GM19238 (cell line): ENCODE measurements at regions not wholly inside any gene's neighbourhood (a gene's known extent, or its start where the extent isn't known, plus 50 kb on each side); places are given as distances from the start of the nearest gene placed in this dataset.

Experiments
- DNase-seq: peaks from one replicate; pipeline ENCODE4 v3.0.0; 2011; ENCODE audit warnings: low spot score; ENCODE audit not compliant: insufficient read length

- DNase-seq: no peak
These were observed 73.9 kb downstream of the TEX29 start for GRCh38 chr13:111394211-111394922.

GRCh38 chr13:111395511-111396393 is 75.3 kb downstream of the TEX29 start:
- DNase-seq: no peak

GRCh38 chr13:111396457-111396856 is 76.0 kb downstream of the TEX29 start:
- DNase-seq: no peak

- DNase-seq: no peak
These were observed 76.9 kb downstream of the TEX29 start for GRCh38 chr13:111397202-111397880.

- DNase-seq: no peak
These were observed 77.8 kb downstream of the TEX29 start for GRCh38 chr13:111398196-111398595.

GRCh38 chr13:111398715-111399299 is 78.4 kb downstream of the TEX29 start:
- no peak for DNase-seq

- no peak for DNase-seq
These were observed 78.9 kb downstream of the TEX29 start for GRCh38 chr13:111399334-111399733.

- DNase-seq: no peak
These were observed 79.5 kb downstream of the TEX29 start for GRCh38 chr13:111399776-111400538.

- DNase-seq: no peak
These were observed 80.7 kb downstream of the TEX29 start for GRCh38 chr13:111401151-111401550.

- DNase-seq: no peak
These were observed 81.3 kb downstream of the TEX29 start for GRCh38 chr13:111401755-111402154.

- DNase-seq: no peak
These were observed 82.0 kb downstream of the TEX29 start for GRCh38 chr13:111402441-111402840.

- DNase-seq: no peak
These were observed 82.8 kb downstream of the TEX29 start for GRCh38 chr13:111403266-111403665.

GRCh38 chr13:111404746-111405145 is 84.3 kb downstream of the TEX29 start:
- no peak for DNase-seq

- DNase-seq: no peak
These were observed 86.2 kb downstream of the TEX29 start for GRCh38 chr13:111406636-111407035.

- DNase-seq: no peak
These were observed 87.1 kb downstream of the TEX29 start for GRCh38 chr13:111407381-111408131.

GRCh38 chr13:111409413-111409812 is 89.0 kb downstream of the TEX29 start:
- no peak for DNase-seq

- no peak for DNase-seq
These were observed 90.0 kb downstream of the TEX29 start for GRCh38 chr13:111410232-111411021.

- DNase-seq: no peak
These were observed 90.9 kb downstream of the TEX29 start for GRCh38 chr13:111411151-111411858.
